ENCODE measurements at regions not wholly inside any gene's neighbourhood (a gene's known extent, or its start where the extent isn't known, plus 50 kb on each side); places are given as distances from the start of the nearest gene placed in this dataset.
"Not testable (repeated sequence)": the region's sequence is repeated elsewhere in the genome, so short reads cannot be mapped to it uniquely, and the experiment has no call there.

DNA sequence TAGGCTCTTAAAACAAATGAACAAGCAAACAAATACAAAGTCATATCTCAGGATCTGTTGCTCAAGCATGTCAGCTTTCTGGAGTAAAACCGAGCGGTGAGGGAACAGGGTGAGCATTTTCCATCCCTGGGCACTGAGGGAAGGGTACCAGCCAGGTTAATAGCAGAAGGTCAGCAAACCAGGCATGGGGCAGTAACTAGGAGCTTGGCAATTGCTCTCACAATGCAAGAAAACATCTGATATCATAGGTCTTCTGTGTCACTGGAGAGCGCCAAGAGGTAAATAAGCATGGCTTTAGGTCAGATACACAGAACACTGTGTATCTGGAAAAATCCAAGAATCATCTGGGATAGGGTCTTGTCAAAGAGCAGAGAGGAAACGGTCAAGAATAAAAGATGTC, 521.7 kb upstream of the AUTS2 start:
- peak in 1 of 2 experiments; percentile 20 for DNase-seq

DNA sequence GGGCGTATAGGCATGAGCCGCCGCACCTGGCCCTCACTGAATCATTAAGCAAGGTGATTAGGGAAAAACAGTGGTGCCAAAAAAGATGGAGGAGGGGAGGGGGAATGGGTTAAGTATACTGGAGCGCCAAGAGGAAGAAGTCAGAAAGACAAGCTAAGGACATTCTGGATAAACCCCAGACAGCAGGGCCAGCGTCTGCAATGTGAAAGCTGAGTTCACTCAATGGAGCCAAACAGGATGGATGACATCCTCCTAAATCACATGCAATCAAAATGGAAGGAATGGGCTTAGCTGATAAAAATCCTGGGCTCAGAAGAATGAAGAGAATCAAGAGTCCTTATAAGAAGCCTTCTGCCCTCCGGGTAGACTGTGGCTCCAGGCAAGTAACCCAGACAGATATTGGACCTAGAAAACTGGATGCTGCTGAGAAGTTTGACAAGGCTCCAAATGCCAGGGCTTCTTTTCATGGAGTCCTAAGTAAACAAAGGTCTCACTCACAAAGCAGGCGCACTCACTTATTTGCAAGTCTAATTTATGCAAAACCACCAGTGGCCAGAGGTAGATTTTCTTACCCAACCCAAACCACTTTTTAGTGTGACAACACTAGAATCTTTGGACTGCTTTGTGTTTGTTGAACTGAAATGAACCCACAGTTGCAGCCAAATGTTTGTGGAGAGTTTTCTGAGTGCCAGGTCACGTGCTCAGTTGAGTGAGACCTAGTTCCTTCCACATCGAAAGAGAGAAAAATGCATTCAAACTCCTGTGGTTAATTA, 519.1 kb upstream of the AUTS2 start:
- DNase-seq: peak; percentile 97 to 99

DNA sequence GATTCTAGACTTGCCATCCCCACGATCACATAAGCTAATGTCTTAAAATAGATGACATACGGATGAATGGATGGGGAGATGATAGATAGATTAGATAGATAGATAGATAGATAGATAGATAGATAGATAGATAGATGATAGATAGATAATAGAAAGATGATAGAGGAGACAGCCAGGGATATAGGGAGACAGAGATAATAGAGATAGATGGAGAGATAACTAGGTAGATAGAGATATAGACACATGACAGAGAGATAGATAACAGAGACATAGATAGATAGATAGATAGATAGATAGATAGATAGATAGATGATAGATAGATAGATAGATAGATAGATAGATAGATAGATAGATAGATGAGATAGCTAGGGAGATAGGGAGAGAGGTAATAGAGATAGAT, 511.0 kb upstream of the AUTS2 start:
- not testable (repeated sequence) for DNase-seq

DNA sequence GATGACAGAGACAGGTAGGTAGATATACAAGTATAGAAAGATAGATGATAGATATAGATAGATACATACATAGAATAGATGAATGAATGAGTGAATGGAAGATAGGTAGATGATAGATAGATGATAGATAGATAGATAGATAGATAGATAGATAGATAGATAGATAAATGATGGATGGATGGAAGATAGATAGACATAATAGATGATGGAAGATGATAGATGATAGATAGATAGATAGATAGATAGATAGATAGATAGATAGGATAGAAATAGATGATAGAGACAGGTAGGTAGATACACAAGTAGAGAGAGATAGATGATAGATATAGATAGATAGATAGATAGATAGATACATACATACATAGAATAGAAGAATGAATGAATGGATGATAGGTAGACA, 510.1 kb upstream of the AUTS2 start:
- DNase-seq: no peak

DNA sequence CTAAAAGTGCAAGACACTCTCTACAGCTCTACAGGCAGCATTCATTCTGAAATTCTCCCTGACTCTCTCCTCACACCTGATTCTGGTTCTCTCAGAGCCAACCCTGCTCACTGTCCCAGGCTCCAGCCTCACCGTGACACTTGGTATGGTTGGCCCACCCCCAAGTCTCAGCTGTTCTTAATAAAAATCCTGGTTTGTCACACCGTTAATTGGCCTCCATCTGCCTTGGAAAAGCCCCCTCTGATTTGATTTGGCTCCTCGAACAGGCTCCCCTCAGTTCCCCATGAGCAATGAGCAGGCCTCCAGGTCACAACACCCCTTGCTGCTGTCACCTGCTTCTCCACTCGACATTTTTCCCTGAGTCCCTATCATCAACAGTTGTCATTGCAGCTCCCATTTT, 507.3 kb upstream of the AUTS2 start:
- no peak for DNase-seq

DNA sequence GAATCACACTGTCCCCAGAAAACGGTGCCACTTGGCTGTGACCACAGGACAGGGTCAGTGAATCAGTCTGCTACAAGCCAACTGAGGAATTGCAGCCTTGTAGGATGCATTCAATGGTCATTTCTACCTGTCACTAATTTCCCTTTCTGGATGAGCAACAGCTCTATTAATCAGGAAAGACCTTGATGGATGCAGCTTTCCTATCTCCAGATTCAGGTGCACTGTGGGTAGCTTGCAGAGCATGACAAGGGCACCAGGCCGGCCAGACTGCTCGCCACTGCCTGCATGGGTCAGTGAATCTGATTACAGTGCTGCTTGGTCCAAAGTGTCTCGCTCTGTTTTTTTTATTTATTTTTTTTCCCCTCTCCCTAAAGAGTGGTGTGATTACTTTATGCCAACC, 506.8 kb upstream of the AUTS2 start:
- DNase-seq: no peak

DNA sequence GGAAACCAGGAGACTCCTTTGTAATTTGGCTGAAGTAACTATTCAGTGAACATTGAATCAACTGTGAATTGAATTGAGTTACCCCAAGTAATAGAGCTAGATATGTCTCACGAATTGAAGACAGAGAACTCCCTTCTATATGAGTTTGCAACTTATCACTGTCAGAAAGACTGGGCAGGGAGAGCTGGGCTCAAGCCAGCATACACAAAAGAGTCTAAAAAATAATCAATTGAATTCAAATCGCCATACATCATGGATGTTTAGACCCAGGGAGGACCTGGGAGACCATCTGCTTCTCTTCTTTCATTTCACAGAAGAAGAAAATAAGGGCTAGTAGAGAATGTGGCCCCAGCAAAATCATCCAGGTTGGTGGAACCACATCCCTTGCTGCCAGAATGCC, 503.1 kb upstream of the AUTS2 start:
- no peak for DNase-seq

DNA sequence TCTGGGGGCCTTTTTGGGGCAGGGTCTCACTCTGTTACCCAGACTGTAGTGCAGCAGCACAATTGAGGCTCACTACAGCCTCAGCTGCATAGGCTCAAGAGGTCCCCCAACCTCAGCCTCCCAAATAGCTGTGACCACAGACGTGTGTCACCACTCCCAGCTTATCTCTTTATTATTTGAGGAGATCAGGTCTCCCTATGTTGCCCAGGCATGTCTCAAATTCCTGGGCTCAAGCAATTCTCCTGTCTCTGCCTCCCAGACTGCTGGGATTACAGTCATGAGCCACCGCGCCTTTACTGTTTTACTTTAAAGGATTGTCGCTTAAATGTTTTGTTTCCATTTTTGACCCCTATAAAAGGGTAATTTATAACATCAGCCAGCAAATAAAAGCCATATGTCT, 502.6 kb upstream of the AUTS2 start:
- DNase-seq: no peak

DNA sequence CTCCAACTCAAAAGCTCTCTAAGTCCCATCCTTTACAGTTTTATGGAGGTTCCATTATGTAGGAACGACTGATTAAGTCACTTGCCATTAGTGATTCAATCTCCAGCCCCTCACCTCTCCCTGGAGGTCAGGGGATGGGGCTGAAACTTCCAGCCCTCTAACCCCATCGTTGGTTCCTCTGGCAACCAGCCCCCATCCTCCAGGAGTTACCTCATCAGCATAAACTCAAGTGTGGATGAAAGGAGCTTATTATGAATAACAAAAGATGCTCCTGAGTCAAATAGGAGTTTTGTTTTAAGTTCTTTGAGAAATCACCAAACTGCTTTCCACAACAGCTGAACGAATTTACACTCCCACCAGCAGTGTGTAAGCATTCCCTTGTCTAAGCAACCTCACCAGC, 494.3 kb upstream of the AUTS2 start:
- DNase-seq: no peak

DNA sequence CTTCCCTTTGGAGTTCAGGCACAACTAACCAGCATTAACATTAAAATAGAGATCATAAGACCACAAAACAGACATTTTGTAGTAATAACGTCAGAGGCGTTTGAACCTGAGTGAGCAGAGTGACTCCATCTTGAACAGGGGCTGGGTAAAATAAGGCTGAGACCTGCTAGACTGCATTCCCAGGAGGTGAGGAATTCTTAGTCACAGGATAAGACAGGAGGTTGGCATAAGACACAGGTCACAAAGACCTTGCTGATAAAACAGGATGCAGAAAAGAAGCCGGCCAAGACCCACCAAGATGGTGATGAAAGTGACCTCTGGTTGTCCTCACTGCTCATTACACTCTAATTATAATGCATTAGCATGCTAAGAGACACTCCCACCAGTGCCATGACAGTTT, 493.2 kb upstream of the AUTS2 start:
- DNase-seq: no peak

DNA sequence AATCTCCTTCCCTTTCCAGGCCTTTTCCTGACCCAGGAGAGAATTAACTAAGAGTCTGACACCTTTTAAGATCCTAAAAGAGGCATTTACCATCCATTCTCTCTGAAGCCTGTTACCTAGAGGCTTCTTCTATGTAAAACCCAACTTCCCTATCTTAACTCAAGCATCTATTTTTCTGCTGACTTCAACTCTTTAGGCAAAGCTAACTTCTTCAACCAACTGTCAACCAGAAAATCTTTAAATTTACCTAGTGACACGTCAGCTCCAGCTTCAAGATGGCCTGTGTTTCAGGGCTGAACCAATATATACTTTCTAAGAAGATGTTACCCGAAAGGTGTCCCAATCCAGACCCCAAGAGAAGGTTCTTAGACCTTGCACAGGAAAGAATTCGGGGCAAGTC, 492.3 kb upstream of the AUTS2 start:
- DNase-seq: no peak

DNA sequence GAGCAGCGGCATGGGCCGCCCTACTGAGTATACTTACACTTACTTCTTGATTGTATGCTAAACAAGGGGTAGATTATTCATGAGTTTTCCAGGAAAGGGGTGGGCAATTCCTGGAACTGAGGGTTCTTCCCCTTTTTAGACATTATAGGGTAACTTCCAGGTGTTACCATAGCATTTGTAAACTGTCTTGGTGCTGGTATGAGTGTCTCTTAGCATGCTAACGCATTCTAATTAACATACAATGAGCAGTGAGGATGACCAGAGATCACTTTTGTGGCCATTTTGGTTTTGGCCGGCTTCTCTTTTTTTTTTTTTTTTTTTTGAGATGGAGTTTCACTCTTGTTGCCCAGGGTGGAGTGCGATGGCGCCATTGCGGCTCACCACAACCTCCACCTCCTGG, 491.8 kb upstream of the AUTS2 start:
- DNase-seq: not testable (repeated sequence)

DNA sequence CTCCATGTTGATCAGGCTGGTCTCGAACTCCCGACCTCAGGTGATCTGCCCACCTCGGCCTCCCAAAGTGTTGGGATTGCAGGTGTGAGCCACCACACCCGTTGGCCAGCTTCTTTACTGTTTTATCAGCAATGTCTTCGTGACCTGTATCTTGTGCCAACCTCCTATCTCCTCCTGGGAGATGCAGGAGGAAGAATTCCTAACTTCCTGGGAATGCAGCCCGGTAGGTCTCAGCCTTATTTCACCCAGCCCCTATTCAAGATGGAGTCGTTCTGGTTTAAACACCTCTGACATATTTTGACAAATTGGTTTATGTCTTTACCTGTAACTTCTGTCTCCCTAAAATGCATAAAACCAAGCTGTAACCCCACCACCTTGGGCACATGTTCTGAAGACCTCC, 491.3 kb upstream of the AUTS2 start:
- not testable (repeated sequence) for DNase-seq

DNA sequence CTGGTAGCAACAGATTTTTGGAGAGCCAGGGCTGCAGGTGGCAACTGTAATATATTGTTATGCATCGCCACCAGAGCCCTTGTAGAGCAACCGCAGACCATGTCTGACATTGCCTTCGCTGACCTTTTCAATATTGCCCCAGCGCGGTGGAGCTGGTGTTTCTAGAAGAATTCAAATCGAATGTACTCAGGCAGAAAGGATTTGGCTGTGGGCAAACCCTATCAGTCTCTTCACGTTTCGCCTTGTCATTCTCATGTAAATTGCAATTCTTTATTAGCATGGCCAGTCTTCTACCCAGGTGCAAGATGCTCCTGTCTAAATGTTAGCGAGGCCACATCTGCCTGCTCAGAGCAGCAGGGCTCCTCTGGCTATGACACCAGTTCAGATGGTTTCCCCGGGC, 490.2 kb upstream of the AUTS2 start:
- peak; percentile 90 to 94 for DNase-seq

DNA sequence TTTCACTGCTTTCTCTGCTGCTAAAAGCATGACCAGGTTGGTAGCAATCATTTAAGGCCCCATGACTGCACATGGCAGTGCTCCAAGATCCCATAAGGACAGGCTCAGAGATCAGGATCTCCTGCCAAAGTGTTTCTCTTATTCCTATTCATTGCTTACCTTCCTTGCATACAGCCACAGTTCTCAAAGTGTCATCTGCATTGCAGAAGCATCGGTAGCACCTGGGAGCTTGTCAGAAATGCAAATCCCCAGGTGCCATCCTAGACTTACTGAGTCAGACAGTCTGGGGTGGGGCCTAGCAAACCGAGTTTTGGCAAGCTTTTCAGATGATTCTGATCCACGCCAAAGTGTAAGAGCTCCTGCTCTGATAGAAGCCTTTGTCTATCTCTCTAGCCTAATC, 489.0 kb upstream of the AUTS2 start:
- DNase-seq: peak; percentile 82 to 91

DNA sequence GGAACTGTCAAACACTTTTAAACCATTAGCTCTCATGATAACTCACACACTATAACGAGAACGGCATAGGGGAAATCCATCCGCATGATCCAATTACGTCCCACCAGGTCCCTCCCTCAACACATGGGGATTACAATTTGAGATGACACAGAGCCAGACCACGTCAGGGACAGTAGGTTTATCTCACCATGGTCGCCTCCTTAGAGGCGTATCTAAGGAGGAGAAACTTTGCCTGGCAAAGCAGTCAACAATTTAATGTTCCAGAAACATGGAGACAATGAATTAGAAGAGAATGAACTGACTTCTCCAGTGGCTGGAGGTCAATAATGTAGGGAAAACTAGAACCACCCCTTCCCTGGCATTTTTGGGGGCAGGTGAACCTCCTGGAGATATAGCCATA, 488.4 kb upstream of the AUTS2 start:
- no peak for DNase-seq

DNA sequence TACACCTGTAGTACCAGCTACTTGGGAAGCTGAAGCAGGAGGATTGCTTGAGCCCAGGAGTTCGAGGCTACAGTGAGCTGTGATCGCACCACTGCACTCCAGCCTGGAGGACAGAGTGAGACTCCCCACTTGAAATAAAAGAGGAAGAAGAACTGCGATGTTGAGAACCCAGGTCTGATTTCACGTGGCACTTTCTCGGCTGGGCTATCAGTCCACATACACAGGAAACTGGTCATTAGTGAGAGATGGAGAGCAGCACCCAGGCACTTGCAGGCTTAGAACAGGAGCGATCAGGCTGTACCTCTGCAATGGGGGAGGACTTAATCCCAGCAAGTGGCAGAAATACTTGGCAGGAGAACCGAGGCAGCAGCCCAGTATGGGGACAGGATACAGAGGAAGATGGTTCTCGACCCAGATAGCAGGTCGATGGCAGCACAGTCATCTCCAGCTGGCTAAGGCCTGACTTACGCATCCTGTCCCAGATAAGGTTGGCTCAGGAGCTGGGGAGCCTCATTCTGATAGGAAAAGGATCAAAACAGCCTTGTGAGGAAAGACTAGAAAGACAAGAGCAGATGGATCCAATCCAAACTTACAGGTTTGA, 487.7 kb upstream of the AUTS2 start:
- DNase-seq: no peak

DNA sequence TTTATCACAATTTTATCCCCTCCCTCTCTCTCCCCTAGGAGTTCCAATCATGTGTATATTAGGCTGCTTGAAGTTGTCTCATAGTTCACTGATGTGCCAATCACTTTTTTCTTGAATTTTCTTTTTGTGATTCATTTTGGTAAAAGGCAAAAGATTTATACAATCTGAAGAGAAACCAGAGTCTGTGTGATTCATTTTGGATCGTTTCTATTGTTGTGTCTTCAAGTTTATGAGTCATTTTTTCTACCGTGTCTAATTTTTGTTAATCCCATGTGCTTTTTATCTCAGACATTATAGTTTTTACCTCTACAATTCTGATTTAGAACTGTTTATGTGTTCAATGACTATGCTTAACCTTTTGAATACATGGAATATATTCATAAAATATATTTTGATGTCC, 483.9 kb upstream of the AUTS2 start:
- DNase-seq: no peak

DNA sequence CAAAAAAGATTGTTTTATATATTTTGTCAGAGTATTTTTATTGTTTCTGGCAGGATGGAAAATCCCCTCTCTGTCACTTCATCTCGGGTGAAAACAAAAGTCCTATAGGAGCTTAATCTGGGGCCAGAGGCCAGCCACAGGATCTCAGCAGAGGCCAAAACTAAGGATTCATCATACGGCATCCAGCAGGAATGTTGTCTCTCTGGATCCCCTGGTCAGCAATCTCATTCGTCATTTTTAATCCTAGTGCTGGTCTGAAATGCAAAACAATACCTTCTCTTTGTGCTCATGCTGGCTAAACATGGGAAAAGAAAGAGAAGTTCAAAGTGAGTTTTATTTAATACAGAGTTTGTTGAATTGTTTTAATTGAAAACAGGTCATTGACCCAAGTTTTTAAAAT, 482.5 kb upstream of the AUTS2 start:
- no peak for DNase-seq

DNA sequence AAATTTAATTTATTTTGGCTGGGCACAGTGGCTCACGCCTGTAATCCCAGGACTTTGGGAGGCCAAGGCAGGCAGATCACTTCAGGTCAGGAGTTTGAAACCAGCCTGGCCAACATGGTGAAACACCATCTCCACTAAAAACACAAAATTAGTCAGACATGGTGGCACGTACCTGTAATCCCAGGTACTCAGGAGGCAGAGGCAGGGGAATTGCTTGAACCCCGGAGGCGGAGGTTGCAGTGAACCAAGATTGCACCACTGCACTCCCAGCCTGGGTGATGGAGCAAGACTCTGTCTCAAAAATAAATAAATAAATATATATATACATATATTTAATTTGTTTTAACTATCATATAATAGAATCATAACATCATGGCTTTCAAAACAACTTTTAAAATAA, 482.1 kb upstream of the AUTS2 start:
- not testable (repeated sequence) for DNase-seq

DNA sequence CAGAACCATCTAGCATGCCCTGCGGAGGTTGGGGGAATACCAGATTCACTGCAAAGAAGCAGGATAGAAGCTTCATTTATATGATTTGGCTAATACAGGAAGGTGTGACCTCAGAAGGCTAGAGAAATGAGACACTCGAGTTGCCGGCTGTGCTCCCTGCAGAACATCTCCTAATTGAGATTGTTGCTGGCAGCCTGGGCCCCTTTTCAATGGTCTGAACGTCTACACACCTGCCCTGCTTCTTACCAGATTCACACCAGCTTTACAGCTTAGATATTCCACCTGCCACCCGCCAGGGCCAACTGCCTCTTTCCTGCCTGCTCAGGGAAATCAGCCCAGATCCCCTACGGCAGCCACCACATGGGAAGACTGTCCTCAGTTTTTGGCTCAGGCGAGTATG, 475.3 kb upstream of the AUTS2 start:
- DNase-seq: peak; percentile 27 to 47

DNA sequence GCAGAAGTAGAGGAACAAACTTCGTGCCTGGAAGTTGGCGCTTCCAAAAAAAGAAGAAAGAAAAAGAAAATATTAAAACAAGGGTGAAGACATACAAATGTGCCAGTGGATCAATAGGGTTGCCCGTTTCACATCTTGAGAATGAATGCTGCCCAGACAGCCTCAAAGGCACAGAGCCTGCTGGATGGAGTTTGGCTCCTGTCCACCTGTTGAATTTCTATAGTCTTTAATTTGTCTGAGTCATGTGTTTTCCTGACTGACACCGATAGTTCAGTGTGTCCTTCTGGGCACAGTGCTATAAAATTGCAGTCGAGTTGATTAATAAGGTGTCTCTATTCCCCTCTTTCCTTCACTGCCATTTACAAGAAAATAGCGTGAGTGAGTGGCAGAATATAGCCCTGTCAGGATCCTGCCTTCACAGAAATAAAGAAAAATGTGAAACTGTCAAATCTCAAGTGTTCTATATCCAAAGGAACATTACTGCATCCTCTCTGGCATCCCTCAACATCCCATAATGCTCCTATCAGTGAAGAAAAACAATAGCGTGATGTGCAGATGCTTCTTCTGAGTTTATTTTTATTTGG, 471.3 kb upstream of the AUTS2 start:
- DNase-seq: no peak

DNA sequence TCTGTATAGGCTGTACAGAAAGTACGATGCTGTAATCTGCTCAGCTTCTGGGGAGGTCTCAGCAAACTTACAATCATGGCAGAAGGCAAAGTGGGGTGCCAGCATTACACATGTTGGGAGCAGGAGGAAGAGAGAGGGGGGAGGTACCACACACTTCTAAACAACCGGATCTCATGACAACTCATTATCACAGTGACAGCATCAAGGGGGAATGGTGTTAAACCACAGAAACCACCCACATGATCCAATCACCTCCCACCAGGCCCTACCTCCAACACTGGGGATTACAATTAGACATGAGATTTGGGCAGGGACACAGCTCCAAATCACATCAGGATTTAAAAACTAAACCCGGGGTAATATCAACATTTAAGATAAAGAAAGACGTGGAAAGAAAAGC, 468.8 kb upstream of the AUTS2 start:
- no peak for DNase-seq

DNA sequence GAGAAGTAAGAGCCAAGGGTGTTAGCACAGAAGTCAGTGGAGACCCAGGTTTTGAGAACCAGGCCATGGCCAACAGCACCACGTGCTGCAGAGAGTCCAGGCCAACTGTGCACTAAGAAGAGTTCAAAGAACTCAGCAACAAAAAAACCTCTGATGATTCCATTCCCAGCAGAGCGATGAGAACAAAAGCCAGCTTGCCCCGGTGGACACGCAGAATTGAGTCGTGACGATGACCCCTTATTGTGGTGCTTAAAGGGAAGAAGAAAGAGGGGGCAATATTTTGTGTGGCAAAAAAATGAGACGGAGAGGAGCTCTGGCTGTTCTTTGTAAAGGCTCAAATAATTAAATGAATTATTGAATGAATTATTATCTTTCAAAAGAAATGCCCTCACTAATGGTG, 468.3 kb upstream of the AUTS2 start:
- no peak for DNase-seq

DNA sequence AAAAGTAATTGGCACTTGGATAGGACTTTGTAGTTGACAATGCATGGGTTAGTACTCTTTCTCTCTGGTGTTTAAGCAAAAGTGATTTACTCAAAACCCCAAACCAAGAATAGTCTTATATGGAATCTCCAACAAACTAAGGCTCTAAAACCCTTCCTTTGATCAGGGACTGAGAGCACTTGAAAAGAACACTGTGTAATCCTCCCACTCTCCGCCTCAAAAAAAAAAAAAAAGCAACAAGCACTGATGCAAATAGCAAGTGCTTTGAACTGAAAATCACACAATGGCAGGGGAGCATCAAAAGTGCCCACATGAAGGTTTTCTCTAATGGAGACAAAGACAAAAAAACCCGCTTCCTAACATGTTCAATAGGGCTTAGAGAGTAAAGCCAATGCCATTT, 467.9 kb upstream of the AUTS2 start:
- DNase-seq: no peak
